Liver (tissue), 8 donors: ENCODE measurements at regions not wholly inside any gene's neighbourhood (a gene's known extent, or its start where the extent isn't known, plus 50 kb on each side); places are given as distances from the start of the nearest gene placed in this dataset.

Experiments
- DNase-seq: peaks from one replicate; pipeline ENCODE4 v3.0.0-alpha.2; 2017; ENCODE audit warnings: low spot score
- H3K27ac ChIP-seq, 2 donors: one replicate each; pipeline ENCODE4 v1.7.0; 2013; ENCODE audit warnings: inconsistent platforms in 2 of 2, low read length in 2 of 2, control low read depth in 1 of 2, low read depth in 1 of 2, mild to moderate bottlenecking in 1 of 2
- H3K27me3 ChIP-seq, 4 donors: one replicate each; pipeline versions ENCODE4 v1.6.1 to v1.7.0; 2013; ENCODE audit warnings: low read length in 3 of 4, inconsistent platforms in 1 of 4, mild to moderate bottlenecking in 1 of 4, moderate library complexity in 1 of 4; ENCODE audit not compliant: control insufficient read depth in 4 of 4, insufficient read depth in 4 of 4
- H3K36me3 ChIP-seq, 4 donors: one replicate each; pipeline versions ENCODE4 v1.6.1 to v1.7.0; 2013; ENCODE audit warnings: low read length in 3 of 4, mild to moderate bottlenecking in 3 of 4, low read depth in 1 of 4, moderate library complexity in 1 of 4; ENCODE audit not compliant: control insufficient read depth in 4 of 4, insufficient read depth in 3 of 4
- H3K4me1 ChIP-seq, 4 donors: one replicate each; pipeline versions ENCODE4 v1.6.1 to v1.7.0; 2013; ENCODE audit warnings: low read length in 3 of 4, mild to moderate bottlenecking in 3 of 4, moderate library complexity in 1 of 4; ENCODE audit not compliant: control insufficient read depth in 4 of 4, insufficient read depth in 4 of 4
- H3K4me3 ChIP-seq, 3 donors: one replicate each; pipeline versions ENCODE4 v1.6.1 to v1.7.0; 2013; ENCODE audit warnings: low read length in 3 of 3, control low read depth in 1 of 3, low read depth in 1 of 3, mild to moderate bottlenecking in 1 of 3
- H3K9ac ChIP-seq, 2 donors: one replicate each; pipeline ENCODE4 v1.7.0; 2013; ENCODE audit warnings: low read length in 2 of 2, mild to moderate bottlenecking in 2 of 2, moderate library complexity in 2 of 2, control low read depth in 1 of 2, low read depth in 1 of 2
- H3K9me3 ChIP-seq, 4 donors: one replicate each; pipeline versions ENCODE4 v1.6.1 to v1.7.0; 2013; ENCODE audit warnings: low read length in 3 of 4; ENCODE audit not compliant: control insufficient read depth in 4 of 4
- ATF3 ChIP-seq: IDR thresholded peaks from 2 replicates; pipeline ENCODE4 v1.6.1; 2016; ENCODE audit warnings: antibody characterized with exemption
- CTCF ChIP-seq: fragments of 150-350 bp; IDR thresholded peaks from 2 replicates; pipeline ENCODE4 v1.5.1; 2017; ENCODE audit warnings: improper control_type of control experiment, low read depth, low read length; ENCODE audit not compliant: missing input control
- FOXA1 ChIP-seq: IDR thresholded peaks from 2 replicates; pipeline ENCODE4 v1.6.1; 2016; ENCODE audit warnings: antibody characterized with exemption
- FOXA2 ChIP-seq: IDR thresholded peaks from 2 replicates; pipeline ENCODE4 v1.6.1; 2016; ENCODE audit warnings: antibody characterized with exemption
- HNF4G ChIP-seq: IDR thresholded peaks from 2 replicates; pipeline ENCODE4 v1.6.1; 2016; ENCODE audit warnings: antibody characterized with exemption
- JUND ChIP-seq, 2 donors: IDR thresholded peaks; 2 replicates each; pipeline ENCODE4 v1.6.1; 2016; ENCODE audit warnings: antibody characterized with exemption in 2 of 2
- NR2F2 ChIP-seq: IDR thresholded peaks from 2 replicates; pipeline ENCODE4 v1.6.1; 2016; ENCODE audit warnings: antibody characterized with exemption
- RAD21 ChIP-seq, 2 donors: IDR thresholded peaks; 2 replicates each; pipeline ENCODE4 v1.6.1; 2016; ENCODE audit warnings: antibody characterized with exemption in 2 of 2, mild to moderate bottlenecking in 2 of 2
- RXRA ChIP-seq, 2 donors: IDR thresholded peaks; 2 replicates each; pipeline ENCODE4 v1.6.1; 2017 to 2018; ENCODE audit warnings: antibody characterized with exemption in 2 of 2, mild to moderate bottlenecking in 1 of 2
- TAF1 ChIP-seq: conservative IDR thresholded peaks from 2 replicates; pipeline ENCODE4 v1.6.1; 2016; ENCODE audit warnings: antibody characterized with exemption, mild to moderate bottlenecking
- YY1 ChIP-seq: IDR thresholded peaks from 2 replicates; pipeline ENCODE4 v1.6.1; 2016; ENCODE audit warnings: antibody characterized with exemption, mild to moderate bottlenecking
- WGBS: extraction: QIAGEN DNeasy Blood & Tissue Kit; methylation state at CpG from one replicate; pipeline ENCODE4 v1.1.7; 2013; 5-methylcytosine and 5-hydroxymethylcytosine counted together
- donor health status: healthy.
- donor health status: healthy.
- donor health status: healthy.
- donor health status: healthy.
- donor health status: healthy.

GRCh38 chr2:184527058-184527457, 71.3 kb upstream of the ZNF804A start:
- no peaks in the 10 kb centered on the region for H3K36me3 ChIP-seq
- H3K4me1 ChIP-seq, result no peaks in the 10 kb centered on the region
- no peak for TF ChIP-seq NR2F2
- H3K27me3 ChIP-seq, result no peaks in the 10 kb centered on the region
- H3K9ac ChIP-seq, result no peak overlapping the region
- DNase-seq, result no peak
- peaks cover 8 to 29% (median 20%) of the 10 kb centered on the region in 4 donors for H3K9me3 ChIP-seq
- no peak overlapping the region for H3K4me3 ChIP-seq
- H3K27ac ChIP-seq, result no peak overlapping the region

GRCh38 chr2:184528119-184528518, 70.2 kb upstream of the ZNF804A start:
- Histone ChIP-seq H3K27ac (no peak overlapping the region), H3K27me3 (no peaks in the 10 kb centered on the region), H3K9me3 (peaks cover 8 to 29% (median 20%) of the 10 kb centered on the region in 4 donors), H3K4me1 (no peaks in the 10 kb centered on the region), H3K4me3 (peak overlapping the region in 2 of 3 donors; percentile 41 to 47), H3K9ac (no peak overlapping the region), H3K36me3 (no peaks in the 10 kb centered on the region)
- 57% methylated on average over 2 of the region's 2 CpGs for WGBS
- TF ChIP-seq YY1 (no peak), NR2F2 (no peak), RAD21 (IDR thresholded peaks at IDR 0.05) (no peak), TAF1 (no peak)
- no peak for DNase-seq

- Histone ChIP-seq H3K9me3 (peaks cover 8 to 24% (median 18%) of the 10 kb centered on the region in 4 donors), H3K27ac (no peak overlapping the region), H3K4me3 (no peak overlapping the region), H3K36me3 (no peaks in the 10 kb centered on the region), H3K4me1 (no peaks in the 10 kb centered on the region), H3K27me3 (no peaks in the 10 kb centered on the region), H3K9ac (no peak overlapping the region)
- no peak for DNase-seq
- 89% methylated on average over 7 of the region's 7 CpGs for WGBS
- TF ChIP-seq ATF3, result no peak
These were observed 68.1 kb upstream of the ZNF804A start for GRCh38 chr2:184530239-184530638.

- Histone ChIP-seq H3K27me3 (no peaks in the 10 kb centered on the region), H3K9me3 (peaks cover 8 to 24% (median 18%) of the 10 kb centered on the region in 4 donors), H3K9ac (no peak overlapping the region), H3K36me3 (no peaks in the 10 kb centered on the region), H3K4me3 (no peak overlapping the region), H3K4me1 (no peaks in the 10 kb centered on the region), H3K27ac (no peak overlapping the region)
- TF ChIP-seq RXRA (IDR thresholded peaks at IDR 0.05) (no peak), CTCF (no peak), JUND (IDR thresholded peaks at IDR 0.05) (no peak), HNF4G (no peak), FOXA2 (no peak), FOXA1 (no peak)
- DNase-seq, result no peak
- WGBS, result 93% methylated on average over 6 of the region's 6 CpGs
These were observed 67.4 kb upstream of the ZNF804A start for GRCh38 chr2:184530959-184531358.
